ENCODE measurements at regions not wholly inside any gene's neighbourhood (a gene's known extent, or its start where the extent isn't known, plus 50 kb on each side); places are given as distances from the start of the nearest gene placed in this dataset.

GRCh38 chrX:13151828-13152517 lies 107.6 kb upstream of the FAM9C start:
- no peak for DNase-seq (ENCODE audit: low read depth)
- no peak for TF ChIP-seq CTCF (IDR thresholded peaks at IDR 0.05; ENCODE audit: low read depth, low read length, missing control alignments)
- no peak overlapping the region for H3K4me3 ChIP-seq (ENCODE audit: low read depth, low read length)

- no peak overlapping the region for H3K4me3 ChIP-seq (ENCODE audit: low read depth, low read length)
- TF ChIP-seq CTCF (IDR thresholded peaks at IDR 0.05; ENCODE audit: low read depth, low read length, missing control alignments), result no peak
- no peak for DNase-seq (ENCODE audit: low read depth)
Measured at GRCh38 chrX:13149702-13150350, 105.4 kb upstream of the FAM9C start.

GRCh38 chrX:13147733-13148132 lies 103.3 kb upstream of the FAM9C start:
- DNase-seq (ENCODE audit: low read depth), result no peak
- no peak for TF ChIP-seq CTCF (IDR thresholded peaks at IDR 0.05; ENCODE audit: low read depth, low read length, missing control alignments)
- no peak overlapping the region for H3K4me3 ChIP-seq (ENCODE audit: low read depth, low read length)

GRCh38 chrX:13147147-13147546 lies 102.7 kb upstream of the FAM9C start:
- TF ChIP-seq CTCF (IDR thresholded peaks at IDR 0.05; ENCODE audit: low read depth, low read length, missing control alignments), result no peak
- no peak for DNase-seq (ENCODE audit: low read depth)
- H3K4me3 ChIP-seq (ENCODE audit: low read depth, low read length), result no peak overlapping the region

- H3K4me3 ChIP-seq (ENCODE audit: low read depth, low read length), result no peak overlapping the region
- DNase-seq (ENCODE audit: low read depth), result no peak
- no peak for TF ChIP-seq CTCF (IDR thresholded peaks at IDR 0.05; ENCODE audit: low read depth, low read length, missing control alignments)
Measured at GRCh38 chrX:13144927-13145655, 100.7 kb upstream of the FAM9C start.

- DNase-seq (ENCODE audit: low read depth), result no peak
- no peak for TF ChIP-seq CTCF (IDR thresholded peaks at IDR 0.05; ENCODE audit: low read depth, low read length, missing control alignments)
- H3K4me3 ChIP-seq (ENCODE audit: low read depth, low read length), result no peak overlapping the region
Measured at GRCh38 chrX:13142891-13143290, 98.5 kb upstream of the FAM9C start.

Data from GM12864 (cell line).